GM23338 (cell line): ENCODE measurements at regions not wholly inside any gene's neighbourhood (a gene's known extent, or its start where the extent isn't known, plus 50 kb on each side); places are given as distances from the start of the nearest gene placed in this dataset.
"Not testable (repeated sequence)": the region's sequence is repeated elsewhere in the genome, so short reads cannot be mapped to it uniquely, and the experiment has no call there.

Experiments used
- ATAC-seq: fragments of 200-7000 bp; cut with Tn5 transposase; 3 replicates; pipeline ENCODE4 v1.9.1; 2020
- DNase-seq: peaks from one replicate; pipeline ENCODE4 v3.0.0-alpha.2; 2015; ENCODE audit warnings: low spot score
- H2AFZ ChIP-seq: fragments of 200-600 bp; sonication (generic); 2 replicates; pipeline ENCODE4 v1.8.0; 2016; ENCODE audit warnings: antibody characterized with exemption, mild to moderate bottlenecking, moderate library complexity
- H3F3A ChIP-seq: fragments of 200-600 bp; sonication (generic); replicated peaks from 2 replicates; pipeline ENCODE4 v1.8.0; 2017; ENCODE audit warnings: antibody characterized with exemption, mixed run types, low read depth
- H3K27ac ChIP-seq: fragments of 200-600 bp; sonication (generic); 2 replicates; pipeline ENCODE4 v1.6.1; 2016; ENCODE audit warnings: low read depth
- H3K27me3 ChIP-seq: fragments of 200-600 bp; sonication (generic); 2 replicates; pipeline ENCODE4 v1.8.0; 2016; ENCODE audit warnings: mild to moderate bottlenecking, mixed run types, moderate library complexity; ENCODE audit not compliant: insufficient read depth
- H3K36me3 ChIP-seq: fragments of 200-600 bp; sonication (generic); 2 replicates; pipeline ENCODE4 v1.8.0; 2016; ENCODE audit warnings: mild to moderate bottlenecking; ENCODE audit not compliant: insufficient read depth
- H3K4me1 ChIP-seq: fragments of 200-600 bp; sonication (generic); 2 replicates; pipeline ENCODE4 v1.8.0; 2016; ENCODE audit warnings: mild to moderate bottlenecking, moderate library complexity; ENCODE audit not compliant: insufficient read depth
- H3K4me2 ChIP-seq: fragments of 200-600 bp; sonication (generic); 2 replicates; pipeline ENCODE4 v1.7.1; 2017; ENCODE audit warnings: mixed run types
- H3K4me3 ChIP-seq: fragments of 200-600 bp; sonication (generic); 2 replicates; pipeline ENCODE4 v1.6.1; 2016; ENCODE audit warnings: mixed run types
- H3K79me2 ChIP-seq: fragments of 200-600 bp; sonication (generic); replicated peaks from 2 replicates; pipeline ENCODE4 v1.8.0; 2017; ENCODE audit warnings: mild to moderate bottlenecking; ENCODE audit not compliant: insufficient read depth
- H3K9me2 ChIP-seq: fragments of 200-600 bp; sonication (generic); 2 replicates; pipeline ENCODE4 v1.8.0; 2017; ENCODE audit not compliant: insufficient read depth
- H4K20me1 ChIP-seq: fragments of 200-600 bp; sonication (generic); replicated peaks from 2 replicates; pipeline ENCODE4 v1.8.0; 2017; ENCODE audit warnings: mild to moderate bottlenecking; ENCODE audit not compliant: insufficient read depth
- H3K27ac Mint-ChIP-seq: 2 replicates; pipeline ENCODE4 v1.8.0; 2020; ENCODE audit warnings: inconsistent platforms, mild to moderate bottlenecking, moderate library complexity, mixed read lengths
- H3K27me3 Mint-ChIP-seq: 3 replicates; pipeline ENCODE4 v1.8.0; 2022; ENCODE audit warnings: low read depth, mild to moderate bottlenecking, moderate library complexity, mixed read lengths, inconsistent platforms; ENCODE audit not compliant: insufficient read depth, poor library complexity
- H3K36me3 Mint-ChIP-seq: 3 replicates; pipeline ENCODE4 v1.8.0; 2021; ENCODE audit warnings: low read depth, mild to moderate bottlenecking, inconsistent platforms, moderate library complexity, mixed read lengths
- H3K4me1 Mint-ChIP-seq: 3 replicates; pipeline ENCODE4 v1.8.0; 2020; ENCODE audit warnings: mild to moderate bottlenecking, inconsistent platforms, mixed read lengths
- H3K4me3 Mint-ChIP-seq: 3 replicates; pipeline ENCODE4 v1.8.0; 2021; ENCODE audit warnings: moderate library complexity, mild to moderate bottlenecking, inconsistent platforms, mixed read lengths
- H3K9me3 Mint-ChIP-seq: 3 replicates; pipeline ENCODE4 v1.8.0; 2020; ENCODE audit warnings: moderate library complexity, mild to moderate bottlenecking, inconsistent platforms, mixed read lengths
- JUNB ChIP-seq: IDR thresholded peaks from one replicate; pipeline ENCODE4 v1.6.1; 2016; ENCODE audit warnings: antibody characterized with exemption; ENCODE audit not compliant: unreplicated experiment
- POLR2AphosphoS5 ChIP-seq: IDR thresholded peaks from 2 replicates; pipeline ENCODE4 v1.6.1; 2016; ENCODE audit warnings: antibody characterized with exemption, low read depth
- STAT1 ChIP-seq: IDR thresholded peaks from one replicate; pipeline ENCODE4 v1.6.1; 2016; ENCODE audit warnings: antibody characterized with exemption; ENCODE audit not compliant: unreplicated experiment
- ZNF114 ChIP-seq: fragments of 250-450 bp; sonication (Bioruptor Pico); IDR thresholded peaks from 2 replicates; pipeline ENCODE4 v1.5.0; 2020; ENCODE audit warnings: mild to moderate bottlenecking, moderate library complexity
- ZNF331 ChIP-seq: fragments of 250-450 bp; sonication (Bioruptor Pico); IDR thresholded peaks from 2 replicates; pipeline ENCODE4 v1.5.0; 2020; ENCODE audit warnings: low read depth, mild to moderate bottlenecking, moderate library complexity
- ZNF462 ChIP-seq: fragments of 250-450 bp; sonication (Bioruptor Pico); IDR thresholded peaks from 2 replicates; pipeline ENCODE4 v1.5.0; 2020; ENCODE audit warnings: mild to moderate bottlenecking, moderate library complexity

GRCh38 chr2:129829588-129829987, 149.9 kb upstream of the RAB6C start (continued):
- TF ChIP-seq ZNF331 (CRISPR knock-in tag) = no peak
- no peak for TF ChIP-seq ZNF462 (CRISPR knock-in tag)
- no peak for TF ChIP-seq POLR2AphosphoS5

- Histone ChIP-seq H3K4me2 (no peak overlapping the region), H4K20me1 (no peaks in the 10 kb centered on the region), H3K27me3 (no peaks in the 10 kb centered on the region), H3K9me2 (peaks cover 7% of the 10 kb centered on the region; the same call in 1 of the 2 replicates), H3K36me3 (no peaks in the 10 kb centered on the region), H3K27ac (no peak overlapping the region), H3K4me3 (no peak overlapping the region), H3F3A (no peaks in the 10 kb centered on the region), H2AFZ (no peak overlapping the region), H3K4me1 (peaks cover 6% of the 10 kb centered on the region; the same call in 1 of the 2 replicates), H3K79me2 (no peaks in the 10 kb centered on the region)
- no peak for ATAC-seq
- Mint-ChIP-seq H3K4me1 (peaks cover 12% of the 10 kb centered on the region), H3K27ac (no peak overlapping the region), H3K27me3 (peaks cover 3% of the 10 kb centered on the region), H3K36me3 (peaks cover 21% of the 10 kb centered on the region), H3K4me3 (no peak overlapping the region), H3K9me3 (peaks cover 31% of the 10 kb centered on the region)
- TF ChIP-seq ZNF462 (CRISPR knock-in tag) (no peak), STAT1 (no peak), JUNB (no peak), POLR2AphosphoS5 (no peak), ZNF114 (CRISPR knock-in tag) (no peak), ZNF331 (CRISPR knock-in tag) (no peak)
- no peak for DNase-seq
Observed at GRCh38 chr2:129831018-129831417, 148.4 kb upstream of the RAB6C start.

- not testable (repeated sequence) for H3K4me3 ChIP-seq, H3K79me2 ChIP-seq, H3K4me1 Mint-ChIP-seq, H3F3A ChIP-seq, H4K20me1 ChIP-seq, H3K9me2 ChIP-seq, H3K4me2 ChIP-seq, ATAC-seq, H3K4me3 Mint-ChIP-seq, H3K27me3 Mint-ChIP-seq, H3K36me3 ChIP-seq, H2AFZ ChIP-seq, H3K27ac Mint-ChIP-seq, DNase-seq, H3K27ac ChIP-seq, H3K27me3 ChIP-seq, H3K4me1 ChIP-seq
- peaks cover 21% of the 10 kb centered on the region for H3K36me3 Mint-ChIP-seq
- peaks cover 31% of the 10 kb centered on the region for H3K9me3 Mint-ChIP-seq
Observed at GRCh38 chr2:129833465-129833864, 146.0 kb upstream of the RAB6C start.
